ENCODE measurements at regions not wholly inside any gene's neighbourhood (a gene's known extent, or its start where the extent isn't known, plus 50 kb on each side); places are given as distances from the start of the nearest gene placed in this dataset.

GRCh38 chrX:150148749-150149672 is 210.7 kb upstream of the EOLA2 start:
- H3K4me3 ChIP-seq: no peak overlapping the region
- WGBS (ENCODE audit: insufficient coverage, low coverage, missing lambda C conversion rate): 0% methylated on average over 3 of the region's 5 CpGs
- H3K79me2 ChIP-seq (ENCODE audit: control insufficient read depth, insufficient read depth, low read length): no peaks in the 10 kb centered on the region
- BruUV-seq (replicated peaks): no TSS peak
- no peak overlapping the region for H3K9ac ChIP-seq (ENCODE audit: insufficient read depth in 1 of 2, low read depth in 2 of 2, low read length in 2 of 2)
- no peak for ATAC-seq
- H2AFZ ChIP-seq (ENCODE audit: low read depth, low read length): no peak overlapping the region
- H4K20me1 ChIP-seq (replicated peaks; ENCODE audit: control insufficient read depth, insufficient read depth, low read length): no peaks in the 10 kb centered on the region
- no peaks in the 10 kb centered on the region; a peak in 1 of 5 replicates for H3K27me3 ChIP-seq (ENCODE audit: control insufficient read depth in 2 of 2, insufficient read depth in 2 of 2, low read length in 2 of 2)
- CTCF ChIA-PET (ENCODE audit: low intra/inter-chr PET ratio): no interaction called here
- POLR2A ChIA-PET: no interaction called here
- no peaks in the 10 kb centered on the region for H3K4me1 ChIP-seq (replicated peaks in 1 of 2; ENCODE audit: control insufficient read depth in 2 of 2, insufficient read depth in 2 of 2, low read length in 2 of 2)
- H3K27ac ChIP-seq (ENCODE audit: extremely low read depth, low read depth, low read length): no peak overlapping the region
- H3K9me1 ChIP-seq (ENCODE audit: control insufficient read depth, insufficient read depth, low read length): no peaks in the 10 kb centered on the region
- no peak for FAIRE-seq
- in situ Hi-C loops (cut with MboI) (no loop called here), intact Hi-C loops (cut with micrococcal nuclease) (no loop called here)
- TF ChIP-seq ETV6 (IDR thresholded peaks at IDR 0.05; ENCODE audit: borderline replicate concordance in 1 of 2, low read depth in 2 of 2, low read length in 1 of 2) (no peak), ETV6 (CRISPR knock-in tag; IDR thresholded peaks at IDR 0.05; ENCODE audit: borderline replicate concordance) (no peak), CTBP1 (IDR thresholded peaks at IDR 0.05; ENCODE audit: borderline replicate concordance) (no peak)
- no peak overlapping the region for H3K4me2 ChIP-seq (ENCODE audit: insufficient read depth, low read length)
- no peaks in the 10 kb centered on the region for H3K9me3 ChIP-seq (replicated peaks; ENCODE audit: control insufficient read depth, insufficient read depth, low read depth, low read length)
- no peak for DNase-seq (ENCODE audit: extremely low read depth in 1 of 4, low spot score in 3 of 4)
- no peaks in the 10 kb centered on the region for H3K36me3 ChIP-seq (ENCODE audit: control insufficient read depth, insufficient read depth, low read length)

GRCh38 chrX:150150076-150150779 is 211.9 kb upstream of the EOLA2 start:
- CTCF ChIA-PET (ENCODE audit: low intra/inter-chr PET ratio): no interaction called here
- TF ChIP-seq ATF6 (CRISPR knock-in tag; IDR thresholded peaks at IDR 0.05) (no peak), TAF1 (IDR thresholded peaks at IDR 0.05; ENCODE audit: control insufficient read depth, extremely low read depth, insufficient read depth, low read length, severe bottlenecking) (no peak), KDM2B (CRISPR knock-in tag; IDR thresholded peaks at IDR 0.05) (no peak), MEF2D (tag; conservative IDR thresholded peaks at IDR 0.05; ENCODE audit: low read depth) (no peak), C11orf30 (IDR thresholded peaks at IDR 0.05; ENCODE audit: low read depth) (no peak), ZNF277 (CRISPR knock-in tag; IDR thresholded peaks at IDR 0.05; ENCODE audit: borderline replicate concordance) (no peak), CEBPG (CRISPR knock-in tag; IDR thresholded peaks at IDR 0.05) (no peak), CEBPG (tag; conservative IDR thresholded peaks at IDR 0.05 in 1 of 2, IDR thresholded peaks at IDR 0.05 in 1 of 2) (no peak)

More at GRCh38 chrX:150150076-150150779, 211.9 kb upstream of the EOLA2 start:
- DNase-seq (ENCODE audit: extremely low read depth in 1 of 4, low spot score in 3 of 4) (no peak), FAIRE-seq (no peak), ATAC-seq (no peak)
- no peak overlapping the region for H3K27ac ChIP-seq (ENCODE audit: extremely low read depth, low read depth, low read length)
- H2AFZ ChIP-seq (ENCODE audit: low read depth, low read length): no peak overlapping the region
- no peaks in the 10 kb centered on the region for H4K20me1 ChIP-seq (replicated peaks; ENCODE audit: control insufficient read depth, insufficient read depth, low read length)
- H3K4me2 ChIP-seq (ENCODE audit: insufficient read depth, low read length): no peak overlapping the region
- no peaks in the 10 kb centered on the region for H3K9me3 ChIP-seq (replicated peaks; ENCODE audit: control insufficient read depth, insufficient read depth, low read depth, low read length)
- H3K9me1 ChIP-seq (ENCODE audit: control insufficient read depth, insufficient read depth, low read length): no peaks in the 10 kb centered on the region
- H3K79me2 ChIP-seq (ENCODE audit: control insufficient read depth, insufficient read depth, low read length): no peaks in the 10 kb centered on the region
- BruUV-seq (replicated peaks): no TSS peak
- H3K36me3 ChIP-seq (ENCODE audit: control insufficient read depth, insufficient read depth, low read length): no peaks in the 10 kb centered on the region
- no peaks in the 10 kb centered on the region; a peak in 1 of 5 replicates for H3K27me3 ChIP-seq (ENCODE audit: control insufficient read depth in 2 of 2, insufficient read depth in 2 of 2, low read length in 2 of 2)
- in situ Hi-C loops (cut with MboI) (no loop called here), intact Hi-C loops (cut with micrococcal nuclease) (no loop called here)
- POLR2A ChIA-PET: no interaction called here
- WGBS (ENCODE audit: insufficient coverage, low coverage, missing lambda C conversion rate): 5% methylated on average over 4 of the region's 4 CpGs
- H3K4me3 ChIP-seq: no peak overlapping the region
- no peak overlapping the region for H3K9ac ChIP-seq (ENCODE audit: insufficient read depth in 1 of 2, low read depth in 2 of 2, low read length in 2 of 2)
- H3K4me1 ChIP-seq (replicated peaks in 1 of 2; ENCODE audit: control insufficient read depth in 2 of 2, insufficient read depth in 2 of 2, low read length in 2 of 2): no peaks in the 10 kb centered on the region

Measured in K562 (cell line).